Smooth muscle cell (in vitro differentiated cells): ENCODE measurements at regions not wholly inside any gene's neighbourhood (a gene's known extent, or its start where the extent isn't known, plus 50 kb on each side); places are given as distances from the start of the nearest gene placed in this dataset.

Experiments used
- DNase-seq: peaks from one replicate; lab custom pipeline; 2025; ENCODE audit not compliant: unreplicated experiment; lab: John Stamatoyannopoulos, UW
- H2AFZ ChIP-seq: fragments of 200-600 bp; sonication (generic); 2 replicates; pipeline ENCODE4 v1.6.0; 2016; ENCODE audit warnings: antibody characterized with exemption, low read depth, mild to moderate bottlenecking
- H3F3A ChIP-seq: fragments of 200-600 bp; sonication (generic); 2 replicates; pipeline ENCODE4 v1.6.0; 2017; ENCODE audit warnings: antibody characterized with exemption, low read depth
- H3K27ac ChIP-seq: fragments of 200-600 bp; sonication (generic); 2 replicates; pipeline ENCODE4 v1.5.1; 2016; ENCODE audit warnings: low read depth, mild to moderate bottlenecking
- H3K27me3 ChIP-seq: fragments of 200-600 bp; sonication (generic); 2 replicates; pipeline ENCODE4 v1.6.1; 2016; ENCODE audit warnings: low read depth, mild to moderate bottlenecking
- H3K36me3 ChIP-seq: fragments of 200-600 bp; sonication (generic); 2 replicates; pipeline ENCODE4 v1.5.1; 2016; ENCODE audit warnings: low read depth
- H3K4me1 ChIP-seq: fragments of 200-600 bp; sonication (generic); 2 replicates; pipeline ENCODE4 v1.5.1; 2016; ENCODE audit warnings: low read depth
- H3K4me2 ChIP-seq: fragments of 200-600 bp; sonication (generic); 2 replicates; pipeline ENCODE4 v1.6.0; 2016; ENCODE audit warnings: mild to moderate bottlenecking
- H3K4me3 ChIP-seq: fragments of 200-600 bp; sonication (generic); 2 replicates; pipeline ENCODE4 v1.5.1; 2016; ENCODE audit warnings: mild to moderate bottlenecking
- H3K79me2 ChIP-seq: fragments of 200-600 bp; sonication (generic); 2 replicates; pipeline ENCODE4 v1.6.0; 2016; ENCODE audit warnings: low read depth, mild to moderate bottlenecking
- H3K9ac ChIP-seq: fragments of 200-600 bp; sonication (generic); 2 replicates; pipeline ENCODE4 v1.6.0; 2016; ENCODE audit warnings: low read depth
- H3K9me3 ChIP-seq: fragments of 200-600 bp; sonication (generic); replicated peaks from 2 replicates; pipeline ENCODE4 v1.5.1; 2016; ENCODE audit warnings: low read depth
- H4K20me1 ChIP-seq: fragments of 200-600 bp; sonication (generic); 2 replicates; pipeline ENCODE4 v1.6.0; 2016; ENCODE audit warnings: low read depth
- WGBS: methylation state at CpG from one replicate; pipeline ENCODE4 v1.1.7; 2016; ENCODE audit warnings: low lambda C conversion rate; 5-methylcytosine and 5-hydroxymethylcytosine counted together
- TF ChIP-seq, protein P1 (sequence below): fragments of 200-600 bp; sonication (generic); IDR thresholded peaks from 2 replicates; pipeline ENCODE4 v1.5.1; 2017; ENCODE audit warnings: borderline replicate concordance, mild to moderate bottlenecking, antibody characterized with exemption; ENCODE audit not compliant: insufficient read depth, poor library complexity, severe bottlenecking

GRCh38 chrX:150127216-150127615, 188.9 kb upstream of the EOLA2 start:
- Histone ChIP-seq H3K4me3 (no peak overlapping the region), H3K36me3 (no peaks in the 10 kb centered on the region), H4K20me1 (no peaks in the 10 kb centered on the region), H3K4me2 (no peak overlapping the region), H3F3A (no peaks in the 10 kb centered on the region), H3K79me2 (no peaks in the 10 kb centered on the region), H3K9me3 (no peaks in the 10 kb centered on the region), H3K27ac (no peak overlapping the region), H3K4me1 (no peaks in the 10 kb centered on the region), H3K9ac (no peak overlapping the region), H2AFZ (no peak overlapping the region), H3K27me3 (no peaks in the 10 kb centered on the region)
- DNase-seq, result no peak
- 58% methylated on average over 3 of the region's 3 CpGs for WGBS
- TF ChIP-seq, protein P1, sequence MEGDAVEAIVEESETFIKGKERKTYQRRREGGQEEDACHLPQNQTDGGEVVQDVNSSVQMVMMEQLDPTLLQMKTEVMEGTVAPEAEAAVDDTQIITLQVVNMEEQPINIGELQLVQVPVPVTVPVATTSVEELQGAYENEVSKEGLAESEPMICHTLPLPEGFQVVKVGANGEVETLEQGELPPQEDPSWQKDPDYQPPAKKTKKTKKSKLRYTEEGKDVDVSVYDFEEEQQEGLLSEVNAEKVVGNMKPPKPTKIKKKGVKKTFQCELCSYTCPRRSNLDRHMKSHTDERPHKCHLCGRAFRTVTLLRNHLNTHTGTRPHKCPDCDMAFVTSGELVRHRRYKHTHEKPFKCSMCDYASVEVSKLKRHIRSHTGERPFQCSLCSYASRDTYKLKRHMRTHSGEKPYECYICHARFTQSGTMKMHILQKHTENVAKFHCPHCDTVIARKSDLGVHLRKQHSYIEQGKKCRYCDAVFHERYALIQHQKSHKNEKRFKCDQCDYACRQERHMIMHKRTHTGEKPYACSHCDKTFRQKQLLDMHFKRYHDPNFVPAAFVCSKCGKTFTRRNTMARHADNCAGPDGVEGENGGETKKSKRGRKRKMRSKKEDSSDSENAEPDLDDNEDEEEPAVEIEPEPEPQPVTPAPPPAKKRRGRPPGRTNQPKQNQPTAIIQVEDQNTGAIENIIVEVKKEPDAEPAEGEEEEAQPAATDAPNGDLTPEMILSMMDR, result no peak

GRCh38 chrX:150143721-150144440, 205.6 kb upstream of the EOLA2 start:
- WGBS, result 49% methylated on average over 4 of the region's 4 CpGs
- TF ChIP-seq, protein P1, result no peak

DNA sequence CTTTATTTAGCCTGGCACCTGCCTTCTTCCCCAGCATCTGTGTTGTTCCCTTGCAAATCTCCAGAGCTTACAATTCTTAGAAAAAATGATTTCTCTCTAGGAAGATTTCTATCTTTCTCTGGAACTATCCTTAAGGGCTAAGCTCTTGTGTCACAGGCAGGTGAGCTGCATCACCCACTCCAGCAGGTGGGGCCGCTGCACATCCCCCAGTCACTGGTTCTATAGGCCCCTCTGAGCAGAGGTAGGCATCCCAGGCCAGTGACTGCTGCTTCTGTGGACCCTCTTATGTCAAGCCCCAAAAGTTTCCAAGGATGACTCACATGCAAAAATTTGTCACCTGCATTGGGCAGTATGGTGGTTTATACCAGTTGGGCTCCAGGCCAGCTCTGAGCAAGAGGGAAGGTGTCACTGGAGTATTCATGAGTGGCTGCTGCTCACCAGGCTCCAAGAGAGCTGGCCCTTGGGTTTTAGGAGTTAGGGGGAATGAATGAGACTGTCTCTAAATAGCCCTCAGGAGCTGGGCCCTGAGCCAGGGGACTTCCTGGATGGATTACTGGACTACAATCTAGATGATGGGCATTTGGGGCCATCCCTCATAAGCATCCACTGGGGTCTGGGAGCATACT, 208.1 kb upstream of the EOLA2 start:
- no peaks in the 10 kb centered on the region for H3K4me1 ChIP-seq
- no peak overlapping the region for H3K27ac ChIP-seq
- H3K4me3 ChIP-seq, result no peak overlapping the region
- no peaks in the 10 kb centered on the region for H4K20me1 ChIP-seq
- H3K9me3 ChIP-seq, result no peaks in the 10 kb centered on the region
- no peak for DNase-seq
- no peaks in the 10 kb centered on the region for H3K79me2 ChIP-seq
- H3K27me3 ChIP-seq, result no peaks in the 10 kb centered on the region
- 59% methylated on average over 1 of the region's 1 CpG for WGBS
- TF ChIP-seq, protein P1, result no peak
- H3K36me3 ChIP-seq, result no peaks in the 10 kb centered on the region
- H3K9ac ChIP-seq, result no peak overlapping the region
- no peaks in the 10 kb centered on the region for H3F3A ChIP-seq
- no peak overlapping the region for H3K4me2 ChIP-seq
- no peak overlapping the region for H2AFZ ChIP-seq

More at GRCh38 chrX:150143721-150144440, 205.6 kb upstream of the EOLA2 start:
- Histone ChIP-seq H3K4me3 (no peak overlapping the region), H3K36me3 (no peaks in the 10 kb centered on the region), H2AFZ (no peak overlapping the region), H3K4me1 (no peaks in the 10 kb centered on the region), H3K27ac (no peak overlapping the region), H3K79me2 (no peaks in the 10 kb centered on the region), H3K27me3 (no peaks in the 10 kb centered on the region), H4K20me1 (no peaks in the 10 kb centered on the region), H3F3A (no peaks in the 10 kb centered on the region), H3K4me2 (no peak overlapping the region), H3K9ac (no peak overlapping the region), H3K9me3 (no peaks in the 10 kb centered on the region)
- no peak for DNase-seq
